ENCODE measurements at regions not wholly inside any gene's neighbourhood (a gene's known extent, or its start where the extent isn't known, plus 50 kb on each side); places are given as distances from the start of the nearest gene placed in this dataset.

DNA sequence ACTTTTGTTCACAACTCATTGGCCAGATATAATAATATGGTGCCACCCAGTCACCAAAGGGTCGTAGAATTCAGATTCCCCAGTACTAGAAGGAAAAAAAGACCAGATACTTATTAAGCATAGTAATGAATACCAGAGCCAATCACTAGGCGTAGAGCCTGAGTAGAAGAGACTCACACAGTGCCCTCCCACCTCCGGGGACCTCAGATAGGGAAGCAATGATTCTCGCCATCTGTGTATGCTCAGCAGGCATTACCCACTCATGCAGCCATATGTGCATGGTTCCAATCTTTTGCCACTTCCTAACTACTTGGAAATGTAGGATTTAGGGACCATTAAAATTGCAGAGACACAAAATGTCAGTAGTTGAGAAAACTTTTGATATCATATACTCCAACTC lies 85.3 kb downstream of the C11orf87 start:
- H3K4ac ChIP-seq (ENCODE audit: low read depth in 1 of 2, low read length in 2 of 2) = no peak overlapping the region
- no peaks in the 10 kb centered on the region for H3K9me3 ChIP-seq (ENCODE audit: control insufficient read depth, low read length)
- no peaks in the 10 kb centered on the region for H3K79me1 ChIP-seq (replicated peaks; ENCODE audit: low read length, poor library complexity, severe bottlenecking)
- WGBS = 90% methylated on average over 3 of the region's 4 CpGs
- no peak overlapping the region for H2BK12ac ChIP-seq (ENCODE audit: low read length in 2 of 2)
- no peak overlapping the region for H2AK5ac ChIP-seq (ENCODE audit: low read length, severe bottlenecking)
- no peak overlapping the region for H3K4me2 ChIP-seq (ENCODE audit: low read length, poor library complexity, severe bottlenecking)
- H3K18ac ChIP-seq (ENCODE audit: low read depth in 1 of 2, low read length in 2 of 2) = no peak overlapping the region
- no peak overlapping the region for H3K9ac ChIP-seq (ENCODE audit: low read length)
- H4K8ac ChIP-seq (ENCODE audit: low read length) = no peak overlapping the region
- no peak overlapping the region for H3K23ac ChIP-seq (ENCODE audit: low read length in 2 of 2)
- no peaks in the 10 kb centered on the region for H3K4me1 ChIP-seq (ENCODE audit: control insufficient read depth, insufficient read depth, low read depth, low read length)
- H3K27ac ChIP-seq (ENCODE audit: low read length, poor library complexity, severe bottlenecking) = no peak overlapping the region
- no peaks in the 10 kb centered on the region for H3K27me3 ChIP-seq (ENCODE audit: control insufficient read depth in 1 of 2, insufficient read depth in 1 of 2, low read length in 2 of 2)
- H2AFZ ChIP-seq (ENCODE audit: low read depth, low read length) = no peak overlapping the region
- no peak overlapping the region for H3K4me3 ChIP-seq (ENCODE audit: insufficient read depth in 1 of 2, low read depth in 1 of 2, low read length in 2 of 2)
- H3K36me3 ChIP-seq (ENCODE audit: control insufficient read depth in 1 of 2, insufficient read depth in 2 of 2, low read depth in 1 of 2, low read length in 2 of 2) = no peaks in the 10 kb centered on the region
- H2BK5ac ChIP-seq (ENCODE audit: low read depth, low read length, poor library complexity, severe bottlenecking) = no peak overlapping the region
- H2BK120ac ChIP-seq (ENCODE audit: low read depth, low read length) = no peak overlapping the region
- no peak for DNase-seq
- no peak overlapping the region for H4K91ac ChIP-seq (ENCODE audit: low read length)
- H3K14ac ChIP-seq (ENCODE audit: low read length in 2 of 2) = no peak overlapping the region
- no peak overlapping the region for H2BK15ac ChIP-seq (ENCODE audit: low read depth, poor library complexity, severe bottlenecking)

DNA sequence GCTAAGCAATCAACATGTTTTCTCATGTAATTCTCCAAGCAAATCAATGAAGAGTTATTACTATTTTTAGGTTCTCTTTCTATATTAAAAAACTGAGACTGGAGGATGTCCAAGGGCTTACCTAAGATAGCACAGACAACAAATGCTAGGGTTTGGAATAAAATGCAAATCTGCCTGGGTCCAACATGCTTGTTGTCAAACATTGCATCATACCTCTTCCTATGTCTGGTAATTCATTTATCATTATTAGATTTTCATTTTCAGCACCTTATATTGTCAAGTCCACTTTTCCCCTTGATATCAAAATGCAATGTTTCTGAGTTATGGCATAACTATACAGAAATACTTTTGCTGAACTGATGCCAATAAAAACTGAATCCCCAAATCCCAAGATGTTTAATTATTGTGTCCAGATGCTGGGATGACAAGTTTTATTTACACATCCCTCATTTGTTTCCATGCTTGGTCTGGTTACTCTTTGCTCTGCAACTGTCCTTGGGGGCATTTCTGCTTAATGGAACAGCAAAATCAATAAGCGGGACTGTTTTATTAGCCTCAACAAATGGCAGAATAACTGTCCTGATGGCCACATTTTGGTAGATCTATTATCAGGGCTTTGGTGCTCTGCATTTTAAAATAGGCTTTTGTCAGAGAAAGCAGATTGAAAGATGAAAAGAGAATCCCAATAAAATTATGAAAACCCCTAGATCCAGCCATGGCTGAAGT lies 86.0 kb downstream of the C11orf87 start:
- Histone ChIP-seq H4K8ac (ENCODE audit: low read length) (no peak overlapping the region), H4K91ac (ENCODE audit: low read length) (no peak overlapping the region), H3K4me1 (ENCODE audit: control insufficient read depth, insufficient read depth, low read depth, low read length) (no peaks in the 10 kb centered on the region), H2BK5ac (ENCODE audit: low read depth, low read length, poor library complexity, severe bottlenecking) (no peak overlapping the region), H3K4me3 (ENCODE audit: insufficient read depth in 1 of 2, low read depth in 1 of 2, low read length in 2 of 2) (no peak overlapping the region), H3K14ac (ENCODE audit: low read length in 2 of 2) (no peak overlapping the region), H2BK15ac (ENCODE audit: low read depth, poor library complexity, severe bottlenecking) (no peak overlapping the region), H2BK12ac (ENCODE audit: low read length in 2 of 2) (no peak overlapping the region), H3K4ac (ENCODE audit: low read depth in 1 of 2, low read length in 2 of 2) (no peak overlapping the region), H3K27ac (ENCODE audit: low read length, poor library complexity, severe bottlenecking) (no peak overlapping the region), H2BK120ac (ENCODE audit: low read depth, low read length) (no peak overlapping the region), H3K79me1 (replicated peaks; ENCODE audit: low read length, poor library complexity, severe bottlenecking) (no peaks in the 10 kb centered on the region), H2AFZ (ENCODE audit: low read depth, low read length) (no peak overlapping the region), H3K36me3 (ENCODE audit: control insufficient read depth in 1 of 2, insufficient read depth in 2 of 2, low read depth in 1 of 2, low read length in 2 of 2) (no peaks in the 10 kb centered on the region), H3K18ac (ENCODE audit: low read depth in 1 of 2, low read length in 2 of 2) (no peak overlapping the region), H3K23ac (ENCODE audit: low read length in 2 of 2) (no peak overlapping the region), H3K27me3 (ENCODE audit: control insufficient read depth in 1 of 2, insufficient read depth in 1 of 2, low read length in 2 of 2) (no peaks in the 10 kb centered on the region), H3K9me3 (ENCODE audit: control insufficient read depth, low read length) (no peaks in the 10 kb centered on the region), H3K9ac (ENCODE audit: low read length) (no peak overlapping the region), H2AK5ac (ENCODE audit: low read length, severe bottlenecking) (no peak overlapping the region), H3K4me2 (ENCODE audit: low read length, poor library complexity, severe bottlenecking) (no peak overlapping the region)
- WGBS = 100% methylated on average over 1 of the region's 1 CpG
- DNase-seq = no peak

DNA sequence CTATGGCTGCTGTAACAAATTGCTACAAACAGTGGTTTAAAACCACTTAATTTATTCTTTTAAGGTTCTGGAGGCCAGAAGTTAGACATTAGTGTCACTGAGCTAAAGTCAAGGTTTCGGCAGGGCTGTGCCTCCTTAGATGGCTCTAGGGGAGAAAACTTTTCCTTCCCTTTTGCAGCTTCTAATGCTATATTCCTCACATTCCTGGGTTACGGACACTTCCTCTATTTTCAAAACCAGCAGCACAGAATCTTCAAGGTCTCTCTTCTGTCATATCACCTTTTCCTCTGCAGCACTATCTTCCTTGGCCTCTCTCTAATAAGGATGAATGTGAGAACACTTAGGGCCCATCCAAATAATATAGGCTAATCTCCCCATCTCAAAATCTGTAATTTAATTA lies 87.0 kb downstream of the C11orf87 start:
- Histone ChIP-seq H3K4ac (ENCODE audit: low read depth in 1 of 2, low read length in 2 of 2) (no peak overlapping the region), H2AK5ac (ENCODE audit: low read length, severe bottlenecking) (no peak overlapping the region), H3K79me1 (replicated peaks; ENCODE audit: low read length, poor library complexity, severe bottlenecking) (no peaks in the 10 kb centered on the region), H2BK120ac (ENCODE audit: low read depth, low read length) (no peak overlapping the region), H3K9ac (ENCODE audit: low read length) (no peak overlapping the region), H3K4me1 (ENCODE audit: control insufficient read depth, insufficient read depth, low read depth, low read length) (no peaks in the 10 kb centered on the region), H3K36me3 (ENCODE audit: control insufficient read depth in 1 of 2, insufficient read depth in 2 of 2, low read depth in 1 of 2, low read length in 2 of 2) (no peaks in the 10 kb centered on the region), H4K8ac (ENCODE audit: low read length) (no peak overlapping the region), H3K9me3 (ENCODE audit: control insufficient read depth, low read length) (no peaks in the 10 kb centered on the region), H2BK12ac (ENCODE audit: low read length in 2 of 2) (no peak overlapping the region), H3K23ac (ENCODE audit: low read length in 2 of 2) (no peak overlapping the region), H3K4me2 (ENCODE audit: low read length, poor library complexity, severe bottlenecking) (no peak overlapping the region), H3K18ac (ENCODE audit: low read depth in 1 of 2, low read length in 2 of 2) (no peak overlapping the region), H3K14ac (ENCODE audit: low read length in 2 of 2) (no peak overlapping the region), H3K27ac (ENCODE audit: low read length, poor library complexity, severe bottlenecking) (no peak overlapping the region), H2BK5ac (ENCODE audit: low read depth, low read length, poor library complexity, severe bottlenecking) (no peak overlapping the region), H2BK15ac (ENCODE audit: low read depth, poor library complexity, severe bottlenecking) (no peak overlapping the region), H4K91ac (ENCODE audit: low read length) (no peak overlapping the region), H2AFZ (ENCODE audit: low read depth, low read length) (no peak overlapping the region), H3K4me3 (ENCODE audit: insufficient read depth in 1 of 2, low read depth in 1 of 2, low read length in 2 of 2) (no peak overlapping the region), H3K27me3 (ENCODE audit: control insufficient read depth in 1 of 2, insufficient read depth in 1 of 2, low read length in 2 of 2) (no peaks in the 10 kb centered on the region)
- WGBS = 100% methylated on average over 2 of the region's 2 CpGs
- no peak for DNase-seq

DNA sequence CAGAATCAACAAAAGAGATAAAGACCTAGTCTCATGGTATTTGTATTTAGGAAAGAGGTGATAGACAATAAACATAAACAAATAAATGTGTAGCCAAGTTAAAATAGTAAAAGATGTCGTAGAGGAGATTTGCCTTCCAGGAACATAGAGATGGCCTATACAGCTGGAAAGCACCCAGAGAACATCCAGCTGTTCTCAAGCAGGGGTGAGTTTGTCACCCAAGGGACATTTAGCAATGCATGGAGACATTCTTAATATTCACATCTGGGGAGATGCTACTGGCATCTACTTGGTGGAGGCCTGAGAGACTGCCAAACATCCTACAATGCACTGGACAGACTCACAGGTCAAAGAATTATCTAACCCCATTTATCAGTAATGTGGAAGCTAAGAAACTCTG lies 88.3 kb downstream of the C11orf87 start:
- Histone ChIP-seq H3K23ac (ENCODE audit: low read length in 2 of 2) (no peak overlapping the region), H3K14ac (ENCODE audit: low read length in 2 of 2) (no peak overlapping the region), H3K9me3 (ENCODE audit: control insufficient read depth, low read length) (no peaks in the 10 kb centered on the region), H2BK12ac (ENCODE audit: low read length in 2 of 2) (no peak overlapping the region), H3K27ac (ENCODE audit: low read length, poor library complexity, severe bottlenecking) (no peak overlapping the region), H2AK5ac (ENCODE audit: low read length, severe bottlenecking) (no peak overlapping the region), H3K4me3 (ENCODE audit: insufficient read depth in 1 of 2, low read depth in 1 of 2, low read length in 2 of 2) (no peak overlapping the region), H2AFZ (ENCODE audit: low read depth, low read length) (no peak overlapping the region), H3K36me3 (ENCODE audit: control insufficient read depth in 1 of 2, insufficient read depth in 2 of 2, low read depth in 1 of 2, low read length in 2 of 2) (no peaks in the 10 kb centered on the region), H3K4me2 (ENCODE audit: low read length, poor library complexity, severe bottlenecking) (no peak overlapping the region), H3K9ac (ENCODE audit: low read length) (no peak overlapping the region), H3K27me3 (ENCODE audit: control insufficient read depth in 1 of 2, insufficient read depth in 1 of 2, low read length in 2 of 2) (no peaks in the 10 kb centered on the region), H2BK120ac (ENCODE audit: low read depth, low read length) (no peak overlapping the region), H3K18ac (ENCODE audit: low read depth in 1 of 2, low read length in 2 of 2) (no peak overlapping the region), H3K4me1 (ENCODE audit: control insufficient read depth, insufficient read depth, low read depth, low read length) (no peaks in the 10 kb centered on the region), H4K8ac (ENCODE audit: low read length) (no peak overlapping the region), H2BK15ac (ENCODE audit: low read depth, poor library complexity, severe bottlenecking) (no peak overlapping the region), H3K79me1 (replicated peaks; ENCODE audit: low read length, poor library complexity, severe bottlenecking) (no peaks in the 10 kb centered on the region), H4K91ac (ENCODE audit: low read length) (no peak overlapping the region), H2BK5ac (ENCODE audit: low read depth, low read length, poor library complexity, severe bottlenecking) (no peak overlapping the region), H3K4ac (ENCODE audit: low read depth in 1 of 2, low read length in 2 of 2) (no peak overlapping the region)
- WGBS = 86% methylated on average over 1 of the region's 1 CpG
- no peak for DNase-seq

Data from mesenchymal stem cell (in vitro differentiated cells and primary cell).